Activated naive CD8-positive, alpha-beta T cell treated with anti-CD3 and anti-CD28 coated beads, Interleukin-2, amount 10 ng/mL, durations not matched to agents 7 days and 5 days (primary cell): ENCODE measurements at regions not wholly inside any gene's neighbourhood (a gene's known extent, or its start where the extent isn't known, plus 50 kb on each side); places are given as distances from the start of the nearest gene placed in this dataset.

Source experiments
- ATAC-seq: fragments of 150-1000 bp; cut with Tn5 transposase; one replicate; pipeline ENCODE4 v1.10.0; 2021; ENCODE audit warnings: low read depth, moderate library complexity
- POLR2A ChIA-PET: fragments of 350-600 bp; sonication (Branson Sonifier 250); formaldehyde crosslinking; loops from one replicate; lab custom pipeline; 2021; ENCODE audit warnings: antibody characterized with exemption; lab: Charles Lee
- DNase-seq: peaks from one replicate; pipeline ENCODE4 v3.0.0; 2021
- H3K27ac Mint-ChIP-seq: one replicate; pipeline ENCODE4 v1.8.0; 2022; ENCODE audit warnings: mild to moderate bottlenecking, mixed read lengths
- H3K27me3 Mint-ChIP-seq: one replicate; pipeline ENCODE4 v1.8.0; 2022; ENCODE audit warnings: mild to moderate bottlenecking, moderate library complexity, mixed read lengths
- H3K36me3 Mint-ChIP-seq: one replicate; pipeline ENCODE4 v1.8.0; 2021; ENCODE audit warnings: mild to moderate bottlenecking, mixed read lengths
- H3K4me1 Mint-ChIP-seq: one replicate; pipeline ENCODE4 v1.8.0; 2021; ENCODE audit warnings: mixed read lengths
- H3K4me3 Mint-ChIP-seq: one replicate; pipeline ENCODE4 v1.8.0; 2022; ENCODE audit warnings: mild to moderate bottlenecking, moderate library complexity, mixed read lengths
- H3K9me3 Mint-ChIP-seq: one replicate; pipeline ENCODE4 v1.8.0; 2021; ENCODE audit warnings: mixed read lengths

GRCh38 chr10:37704566-37704965, 152.8 kb downstream of the ZNF248 start:
- Mint-ChIP-seq H3K36me3 (no peaks in the 10 kb centered on the region), H3K4me1 (no peaks in the 10 kb centered on the region), H3K27me3 (no peaks in the 10 kb centered on the region), H3K27ac (no peak overlapping the region), H3K9me3 (peaks cover 2% of the 10 kb centered on the region), H3K4me3 (no peak overlapping the region)
- DNase-seq (no peak), ATAC-seq (no peak)
- POLR2A ChIA-PET, result no interaction called here

DNA sequence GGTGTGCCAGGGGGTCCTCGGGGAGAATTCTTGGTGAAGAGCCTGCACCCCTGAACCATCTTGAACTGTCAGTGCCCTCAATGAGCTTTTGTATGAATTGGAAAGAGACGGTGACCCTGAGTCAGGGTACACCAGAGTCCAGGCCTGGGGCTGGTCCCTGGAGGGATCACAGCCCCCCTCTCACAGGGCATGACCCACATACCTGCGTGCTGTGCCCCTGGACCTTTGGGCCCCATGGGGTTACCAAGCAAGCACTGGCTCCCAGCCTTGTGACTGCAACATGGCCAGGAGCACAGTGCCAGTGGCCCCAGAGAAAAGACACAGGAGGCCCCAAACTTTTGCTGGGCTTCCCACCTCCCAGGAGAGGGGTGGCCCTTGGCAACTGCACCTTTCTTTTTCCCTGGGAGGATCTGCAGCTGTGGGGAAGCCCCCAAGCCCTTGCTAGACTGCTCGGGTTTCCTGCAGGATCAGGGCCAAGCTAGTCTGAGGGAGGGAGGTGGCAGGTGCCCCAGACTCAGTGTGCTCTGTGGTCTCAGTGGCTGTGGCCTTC, 153.5 kb downstream of the ZNF248 start:
- Mint-ChIP-seq H3K4me3 (no peak overlapping the region), H3K4me1 (no peaks in the 10 kb centered on the region), H3K27ac (no peak overlapping the region), H3K27me3 (no peaks in the 10 kb centered on the region), H3K9me3 (peaks cover 2% of the 10 kb centered on the region), H3K36me3 (no peaks in the 10 kb centered on the region)
- DNase-seq (no peak), ATAC-seq (no peak)
- POLR2A ChIA-PET, result no interaction called here

GRCh38 chr10:37703114-37703513, 154.3 kb downstream of the ZNF248 start:
- Mint-ChIP-seq H3K27me3 (no peaks in the 10 kb centered on the region), H3K4me3 (no peak overlapping the region), H3K36me3 (no peaks in the 10 kb centered on the region), H3K27ac (no peak overlapping the region), H3K9me3 (peaks cover 3% of the 10 kb centered on the region), H3K4me1 (no peaks in the 10 kb centered on the region)
- POLR2A ChIA-PET, result no interaction called here
- DNase-seq, result no peak
- no peak for ATAC-seq

- Mint-ChIP-seq H3K4me3 (no peak overlapping the region), H3K9me3 (peaks cover 4% of the 10 kb centered on the region), H3K27ac (no peak overlapping the region), H3K36me3 (no peaks in the 10 kb centered on the region), H3K27me3 (no peaks in the 10 kb centered on the region), H3K4me1 (no peaks in the 10 kb centered on the region)
- DNase-seq (no peak), ATAC-seq (no peak)
- POLR2A ChIA-PET, result no interaction called here
Measured at GRCh38 chr10:37701781-37702493, 155.5 kb downstream of the ZNF248 start.

GRCh38 chr10:37700886-37701780, 156.3 kb downstream of the ZNF248 start:
- Mint-ChIP-seq H3K4me1 (no peaks in the 10 kb centered on the region), H3K27me3 (no peaks in the 10 kb centered on the region), H3K9me3 (peaks cover 5% of the 10 kb centered on the region), H3K27ac (no peak overlapping the region), H3K4me3 (no peak overlapping the region), H3K36me3 (no peaks in the 10 kb centered on the region)
- no peak for DNase-seq
- POLR2A ChIA-PET, result no interaction called here
- no peak for ATAC-seq

- no peak overlapping the region for H3K4me3 Mint-ChIP-seq
- peaks cover 10% of the 10 kb centered on the region for H3K9me3 Mint-ChIP-seq
- no peak for DNase-seq
- POLR2A ChIA-PET, result no interaction called here
- H3K4me1 Mint-ChIP-seq, result no peaks in the 10 kb centered on the region
- ATAC-seq, result no peak
- H3K27me3 Mint-ChIP-seq, result peaks cover 1% of the 10 kb centered on the region
- H3K27ac Mint-ChIP-seq, result no peak overlapping the region
- no peaks in the 10 kb centered on the region for H3K36me3 Mint-ChIP-seq
Measured at GRCh38 chr10:37687581-37687980, 169.8 kb downstream of the ZNF248 start.

GRCh38 chr10:37685741-37686683, 171.4 kb downstream of the ZNF248 start:
- peaks cover 1% of the 10 kb centered on the region for H3K27me3 Mint-ChIP-seq
- H3K9me3 Mint-ChIP-seq, result peaks cover 15% of the 10 kb centered on the region
- no peak overlapping the region for H3K4me3 Mint-ChIP-seq
- no peaks in the 10 kb centered on the region for H3K36me3 Mint-ChIP-seq
- DNase-seq, result no peak
- no peak overlapping the region for H3K27ac Mint-ChIP-seq
- H3K4me1 Mint-ChIP-seq, result no peaks in the 10 kb centered on the region
- ATAC-seq, result no peak
- POLR2A ChIA-PET, result no interaction called here

DNA sequence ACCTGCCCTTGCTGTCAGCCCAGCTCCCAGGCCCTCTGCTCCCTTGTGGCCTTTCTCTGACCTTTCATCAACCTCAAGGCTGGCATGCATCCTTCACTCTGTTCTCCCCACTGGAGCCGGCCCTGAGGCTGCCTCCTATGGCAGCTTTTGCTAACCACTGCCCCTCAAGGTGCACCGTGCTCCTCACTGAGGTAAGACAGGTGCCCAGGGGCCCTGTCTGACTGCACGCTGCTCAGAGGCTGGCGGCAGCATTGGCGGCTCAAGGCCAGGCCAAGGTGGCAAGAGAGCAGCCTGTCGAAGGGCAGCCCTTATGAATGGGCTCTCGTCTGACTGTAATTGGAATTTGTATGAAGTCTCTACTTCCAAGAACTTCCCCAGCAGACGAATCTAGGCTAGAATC, 172.6 kb downstream of the ZNF248 start:
- Mint-ChIP-seq H3K4me1 (no peaks in the 10 kb centered on the region), H3K36me3 (no peaks in the 10 kb centered on the region), H3K27me3 (peaks cover 1% of the 10 kb centered on the region), H3K4me3 (no peak overlapping the region), H3K9me3 (peaks cover 13% of the 10 kb centered on the region), H3K27ac (no peak overlapping the region)
- no peak for DNase-seq
- POLR2A ChIA-PET, result no interaction called here
- no peak for ATAC-seq

GRCh38 chr10:37682617-37683016, 174.8 kb downstream of the ZNF248 start:
- Mint-ChIP-seq H3K27ac (no peak overlapping the region), H3K27me3 (no peaks in the 10 kb centered on the region)
- no peak for ATAC-seq

GRCh38 chr10:37681617-37681999, 175.8 kb downstream of the ZNF248 start:
- H3K27me3 Mint-ChIP-seq, result no peaks in the 10 kb centered on the region
- H3K9me3 Mint-ChIP-seq, result peaks cover 10% of the 10 kb centered on the region
- no peak overlapping the region for H3K27ac Mint-ChIP-seq
- POLR2A ChIA-PET, result no interaction called here
- H3K36me3 Mint-ChIP-seq, result no peaks in the 10 kb centered on the region
- ATAC-seq (no peak), DNase-seq (no peak)
- no peak overlapping the region for H3K4me3 Mint-ChIP-seq
- no peaks in the 10 kb centered on the region for H3K4me1 Mint-ChIP-seq

More at GRCh38 chr10:37682617-37683016, 174.8 kb downstream of the ZNF248 start:
- POLR2A ChIA-PET, result no interaction called here
- no peaks in the 10 kb centered on the region for H3K4me1 Mint-ChIP-seq
- no peaks in the 10 kb centered on the region for H3K36me3 Mint-ChIP-seq
- no peak overlapping the region for H3K4me3 Mint-ChIP-seq
- peaks cover 14% of the 10 kb centered on the region for H3K9me3 Mint-ChIP-seq
- DNase-seq, result no peak

DNA sequence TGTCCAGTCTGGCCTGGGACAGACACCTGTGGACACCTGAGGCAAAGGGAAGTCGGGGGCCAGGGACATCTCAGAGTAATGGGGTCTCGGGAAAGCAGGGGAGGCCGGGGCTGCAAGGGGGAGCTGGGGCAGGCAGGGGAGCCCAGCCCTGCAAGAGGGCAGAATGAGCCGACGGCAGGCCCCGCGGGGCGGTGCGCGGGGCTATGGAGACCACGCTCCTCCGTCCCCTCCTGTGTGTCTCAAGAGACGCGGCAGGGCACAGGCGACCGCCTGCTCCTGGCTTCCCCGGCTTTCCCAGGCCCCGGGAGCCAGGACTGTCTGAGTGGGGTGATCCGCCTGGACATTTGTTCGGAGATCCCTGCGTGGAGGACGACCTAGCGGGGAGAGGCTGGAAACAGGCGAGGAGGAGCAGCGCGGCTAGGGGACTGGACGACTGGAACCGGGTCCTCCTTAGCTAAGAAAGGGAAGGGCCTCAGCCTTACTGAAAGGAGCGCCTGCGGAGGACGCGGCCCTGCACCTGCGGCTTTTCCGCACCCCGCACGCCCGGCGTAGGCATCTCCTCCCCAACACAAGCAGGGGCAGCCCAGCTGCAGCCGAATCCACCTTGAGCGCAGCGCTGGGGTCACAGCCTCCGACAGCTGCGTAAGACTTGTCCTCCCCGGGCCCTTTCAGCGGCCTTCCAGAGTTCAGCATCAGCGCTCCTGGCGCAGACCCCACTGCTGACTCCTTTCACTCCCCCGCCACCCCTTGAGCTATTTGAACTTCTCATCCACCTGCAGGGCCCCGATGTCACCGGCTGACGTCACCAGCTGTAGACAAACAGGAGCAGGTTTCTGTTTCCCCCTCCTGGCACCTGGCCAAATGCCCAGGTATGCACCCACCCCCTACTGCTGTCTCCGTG, 176.4 kb downstream of the ZNF248 start:
- H3K4me3 Mint-ChIP-seq, result no peak overlapping the region
- no peaks in the 10 kb centered on the region for H3K4me1 Mint-ChIP-seq
- DNase-seq (no peak), ATAC-seq (no peak)
- H3K36me3 Mint-ChIP-seq, result no peaks in the 10 kb centered on the region
- H3K27me3 Mint-ChIP-seq, result no peaks in the 10 kb centered on the region
- H3K27ac Mint-ChIP-seq, result no peak overlapping the region
- POLR2A ChIA-PET, result no interaction called here
- peaks cover 12% of the 10 kb centered on the region for H3K9me3 Mint-ChIP-seq

DNA sequence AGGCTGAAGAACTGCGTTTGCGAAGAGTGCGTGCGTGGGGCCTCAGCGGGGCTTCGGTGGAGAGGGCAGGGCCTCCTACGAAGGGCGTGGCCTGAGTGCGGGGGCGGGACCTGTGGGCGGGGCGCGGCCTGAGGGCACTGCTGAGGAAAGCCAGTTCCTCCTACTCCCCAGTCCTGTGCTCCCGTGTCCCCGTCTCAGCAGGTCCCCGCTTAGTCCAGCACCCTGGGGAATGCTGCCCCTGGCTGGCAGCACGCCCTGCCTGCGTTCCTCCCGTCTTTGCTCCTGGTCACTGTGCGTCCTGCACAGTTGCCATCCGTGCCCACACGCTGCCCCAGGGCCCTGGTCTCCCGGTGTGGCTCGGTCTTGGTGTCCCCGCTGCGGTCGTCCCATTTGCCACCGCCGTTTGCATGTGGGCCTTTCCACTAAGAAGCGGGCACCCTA, 177.1 kb downstream of the ZNF248 start:
- DNase-seq, result no peak
- peaks cover 13% of the 10 kb centered on the region for H3K9me3 Mint-ChIP-seq
- ATAC-seq, result no peak
- POLR2A ChIA-PET, result no interaction called here
- H3K4me1 Mint-ChIP-seq, result no peaks in the 10 kb centered on the region
- H3K27ac Mint-ChIP-seq, result no peak overlapping the region
- no peaks in the 10 kb centered on the region for H3K27me3 Mint-ChIP-seq
- H3K4me3 Mint-ChIP-seq, result no peak overlapping the region
- no peaks in the 10 kb centered on the region for H3K36me3 Mint-ChIP-seq
